CD4-positive, alpha-beta T cell (primary cell): ENCODE measurements at regions not wholly inside any gene's neighbourhood (a gene's known extent, or its start where the extent isn't known, plus 50 kb on each side); places are given as distances from the start of the nearest gene placed in this dataset.
"Not testable (repeated sequence)": the region's sequence is repeated elsewhere in the genome, so short reads cannot be mapped to it uniquely, and the experiment has no call there.

Experiments
- ATAC-seq: fragments of 200-7000 bp; cut with Tn5 transposase; one replicate; pipeline ENCODE4 v1.10.0; 2022; ENCODE audit warnings: mild to moderate bottlenecking; ENCODE audit not compliant: poor library complexity
- CTCF ChIA-PET: fragments of 350-600 bp; sonication (Branson Sonifier 250); formaldehyde crosslinking; loops from one replicate; lab custom pipeline; 2021; ENCODE audit warnings: antibody characterized with exemption, inconsistent platforms; lab: Charles Lee
- POLR2A ChIA-PET: fragments of 350-600 bp; sonication (Branson Sonifier 250); formaldehyde crosslinking; loops from one replicate; lab custom pipeline; 2021; ENCODE audit warnings: antibody characterized with exemption, inconsistent platforms; lab: Charles Lee
- DNase-seq, 14 experiments: peaks; one replicate each; pipeline ENCODE4 v3.0.0-alpha.2; 2013 to 2020; ENCODE audit warnings: mixed read lengths in 2 of 14
- H3K27ac ChIP-seq, 2 donors: one replicate each; pipeline versions ENCODE4 v1.5.1 to v1.7.0; 2013; ENCODE audit warnings: low read length in 2 of 2, low read depth in 1 of 2, mild to moderate bottlenecking in 1 of 2
- H3K27me3 ChIP-seq, 2 experiments: 1 replicate in 1 of 2; 2 replicates in 1 of 2; pipeline versions ENCODE4 v1.6.1 to v1.7.0; 2013; ENCODE audit warnings: low read length in 2 of 2, control low read depth in 1 of 2, mild to moderate bottlenecking in 1 of 2, moderate library complexity in 1 of 2; ENCODE audit not compliant: insufficient read depth in 2 of 2, control insufficient read depth in 1 of 2
- H3K36me3 ChIP-seq: one replicate; pipeline ENCODE4 v1.6.1; 2013; ENCODE audit warnings: low read length, control low read depth; ENCODE audit not compliant: insufficient read depth
- H3K4me1 ChIP-seq: one replicate; pipeline ENCODE4 v1.6.1; 2013; ENCODE audit warnings: low read length, control low read depth; ENCODE audit not compliant: insufficient read depth
- H3K4me3 ChIP-seq: one replicate; pipeline ENCODE4 v1.5.1; 2013; ENCODE audit warnings: mild to moderate bottlenecking, low read length, moderate library complexity
- H3K9me3 ChIP-seq, 2 experiments: 1 replicate in 1 of 2; 2 replicates in 1 of 2; pipeline versions ENCODE4 v1.6.1 to v1.7.0; 2013; ENCODE audit warnings: low read length in 2 of 2, mild to moderate bottlenecking in 2 of 2, control low read depth in 1 of 2, moderate library complexity in 1 of 2; ENCODE audit not compliant: control insufficient read depth in 1 of 2, insufficient read depth in 1 of 2
- H3K27ac Mint-ChIP-seq: one replicate; pipeline ENCODE4 v1.8.0; 2020; ENCODE audit warnings: mixed read lengths
- H3K27me3 Mint-ChIP-seq: one replicate; pipeline ENCODE4 v1.8.0; 2021; ENCODE audit warnings: mixed read lengths
- H3K36me3 Mint-ChIP-seq: one replicate; pipeline ENCODE4 v1.8.0; 2021; ENCODE audit warnings: low read depth, mixed read lengths
- H3K4me1 Mint-ChIP-seq: one replicate; pipeline ENCODE4 v1.8.0; 2021; ENCODE audit warnings: low read depth, mixed read lengths
- H3K4me3 Mint-ChIP-seq: one replicate; pipeline ENCODE4 v1.8.0; 2020; ENCODE audit warnings: mild to moderate bottlenecking, mixed read lengths
- H3K9me3 Mint-ChIP-seq: one replicate; pipeline ENCODE4 v1.8.0; 2020; ENCODE audit warnings: mixed read lengths
- CTCF ChIP-seq: fragments of 200-600 bp; IDR thresholded peaks from one replicate; pipeline ENCODE4 v1.8.0; 2022; ENCODE audit warnings: antibody characterized with exemption, mild to moderate bottlenecking
- intact Hi-C, 2 experiments: fragments of 100-400 bp; cut with DNase I in 1 of 2; cut with micrococcal nuclease in 1 of 2; formaldehyde crosslinking; loops; one replicate each; pipeline versions ENCODE4 v1.15.1 to v1.9.0; 2023 to 2025; cut with DNase I, micrococcal nuclease

GRCh38 chr5:145462525-145462924 is 372.6 kb downstream of the PRELID2 start:
- no peaks in the 10 kb centered on the region for H3K27me3 Mint-ChIP-seq
- intact Hi-C loops = no loop called here
- no peak for DNase-seq

GRCh38 chr5:145450286-145450885 is 384.8 kb downstream of the PRELID2 start:
- TF ChIP-seq CTCF = no peak
- no peaks in the 10 kb centered on the region for H3K36me3 ChIP-seq
- H3K27me3 ChIP-seq = no peaks in the 10 kb centered on the region
- ATAC-seq (no peak), DNase-seq (no peak)
- peaks cover 0 to 5% of the 10 kb centered on the region in 2 experiments for H3K9me3 ChIP-seq
- H3K36me3 Mint-ChIP-seq = no peaks in the 10 kb centered on the region
- H3K4me1 Mint-ChIP-seq = no peaks in the 10 kb centered on the region
- intact Hi-C loops = no loop called here
- no peak overlapping the region for H3K4me3 Mint-ChIP-seq
- H3K4me3 ChIP-seq = no peak overlapping the region
- ChIA-PET CTCF (no interaction called here), POLR2A (no interaction called here)
- H3K27ac Mint-ChIP-seq = no peak overlapping the region
- no peaks in the 10 kb centered on the region for H3K27me3 Mint-ChIP-seq
- peaks cover 10% of the 10 kb centered on the region for H3K9me3 Mint-ChIP-seq
- no peaks in the 10 kb centered on the region for H3K4me1 ChIP-seq
- no peak overlapping the region for H3K27ac ChIP-seq

More at GRCh38 chr5:145462525-145462924, 372.6 kb downstream of the PRELID2 start:
- Mint-ChIP-seq H3K4me3 (no peak overlapping the region), H3K36me3 (no peaks in the 10 kb centered on the region), H3K9me3 (peaks cover 7% of the 10 kb centered on the region), H3K4me1 (no peaks in the 10 kb centered on the region), H3K27ac (no peak overlapping the region)
- Histone ChIP-seq H3K4me3 (no peak overlapping the region), H3K27ac (no peak overlapping the region), H3K9me3 (peaks cover 0 to 6% of the 10 kb centered on the region in 2 experiments), H3K27me3 (no peaks in the 10 kb centered on the region), H3K4me1 (no peaks in the 10 kb centered on the region), H3K36me3 (no peaks in the 10 kb centered on the region)
- no peak for TF ChIP-seq CTCF
- ChIA-PET POLR2A (no interaction called here), CTCF (no interaction called here)
- ATAC-seq = no peak

GRCh38 chr5:145449794-145450193 is 385.3 kb downstream of the PRELID2 start:
- H3K4me3 Mint-ChIP-seq = no peak overlapping the region
- TF ChIP-seq CTCF = no peak
- peaks cover 0 to 5% of the 10 kb centered on the region in 2 experiments for H3K9me3 ChIP-seq
- CTCF ChIA-PET = no interaction called here
- H3K4me1 Mint-ChIP-seq = no peaks in the 10 kb centered on the region
- ATAC-seq (no peak), DNase-seq (no peak)
- H3K27ac ChIP-seq = no peak overlapping the region
- H3K27me3 Mint-ChIP-seq = no peaks in the 10 kb centered on the region
- H3K36me3 Mint-ChIP-seq = no peaks in the 10 kb centered on the region
- POLR2A ChIA-PET = no interaction called here
- no peaks in the 10 kb centered on the region for H3K36me3 ChIP-seq
- H3K27me3 ChIP-seq = no peaks in the 10 kb centered on the region
- H3K9me3 Mint-ChIP-seq = peaks cover 12% of the 10 kb centered on the region
- no peak overlapping the region for H3K27ac Mint-ChIP-seq
- H3K4me1 ChIP-seq = no peaks in the 10 kb centered on the region
- intact Hi-C loops = no loop called here
- no peak overlapping the region for H3K4me3 ChIP-seq

GRCh38 chr5:145446875-145447274 is 388.3 kb downstream of the PRELID2 start:
- H3K36me3 ChIP-seq, H3K27me3 Mint-ChIP-seq, H3K9me3 ChIP-seq, H3K27ac Mint-ChIP-seq, intact Hi-C loops, H3K4me3 ChIP-seq, CTCF ChIA-PET, H3K27ac ChIP-seq, H3K36me3 Mint-ChIP-seq, H3K4me1 ChIP-seq, H3K4me3 Mint-ChIP-seq, H3K4me1 Mint-ChIP-seq, H3K27me3 ChIP-seq, ATAC-seq, DNase-seq: not testable (repeated sequence)
- POLR2A ChIA-PET = interaction anchor here (0.6 kb wide), 1 partner anchor 248 kb away, joined by 3 read pairs; no protein-coding TSS in a partner anchor
- peaks cover 12% of the 10 kb centered on the region for H3K9me3 Mint-ChIP-seq
